Body of pancreas (tissue), 4 donors: ENCODE measurements at regions not wholly inside any gene's neighbourhood (a gene's known extent, or its start where the extent isn't known, plus 50 kb on each side); places are given as distances from the start of the nearest gene placed in this dataset.

ENCODE experiments used
- ATAC-seq: fragments of 150-250 bp; one replicate; pipeline ENCODE4 v1.9.1; 2016
- DNase-seq, 4 donors: peaks; one replicate each; pipeline ENCODE4 v3.0.0-alpha.2; 2019
- H3K27ac ChIP-seq, 4 donors: fragments of 200-600 bp; sonication (generic); 1 replicate in 3 of 4; 2 replicates in 1 of 4; pipeline versions ENCODE4 v1.5.1 to v1.6.1; 2016 to 2019; ENCODE audit warnings: mild to moderate bottlenecking in 1 of 4, mixed read lengths in 1 of 4, moderate library complexity in 1 of 4
- H3K27me3 ChIP-seq, 2 donors: fragments of 200-600 bp; sonication (generic); one replicate each; pipeline ENCODE4 v1.6.0; 2016; ENCODE audit warnings: mild to moderate bottlenecking in 1 of 2
- H3K36me3 ChIP-seq, 2 donors: fragments of 200-600 bp; sonication (generic); replicated peaks in 1 of 2; 2 replicates each; pipeline ENCODE4 v1.5.1; 2016; ENCODE audit warnings: low read depth in 2 of 2; ENCODE audit not compliant: insufficient read depth in 1 of 2
- H3K4me1 ChIP-seq: fragments of 200-600 bp; sonication (generic); one replicate; pipeline ENCODE4 v1.6.0; 2016
- H3K4me3 ChIP-seq, 2 donors: fragments of 200-600 bp; sonication (generic); 1 replicate in 1 of 2; 2 replicates in 1 of 2; pipeline ENCODE4 v1.5.1; 2016 to 2019
- H3K9me3 ChIP-seq, 3 donors: fragments of 200-600 bp; sonication (generic); 1 replicate in 2 of 3; 2 replicates in 1 of 3; pipeline ENCODE4 v1.5.1; 2016
- CTCF ChIP-seq, 7 experiments: fragments of 450-650 bp in 4 of 7; fragments of 200-600 bp in 3 of 7; sonication (generic) in 3 of 7; IDR thresholded peaks; one replicate each; pipeline ENCODE4 v1.5.1; 2016 to 2019; ENCODE audit warnings: antibody characterized with exemption in 7 of 7
- POLR2A ChIP-seq, 3 donors: fragments of 450-650 bp; IDR thresholded peaks; one replicate each; pipeline ENCODE4 v1.6.1; 2016; ENCODE audit warnings: antibody characterized with exemption in 3 of 3, mild to moderate bottlenecking in 2 of 3
- WGBS, 2 donors: methylation state at CpG; one replicate each; pipeline ENCODE4 v1.1.5; 2017; 5-methylcytosine and 5-hydroxymethylcytosine counted together
- intact Hi-C: fragments of 100-400 bp; cut with DNase I; formaldehyde crosslinking; loops from one replicate; pipeline ENCODE4 v1.15.1; 2023

DNA sequence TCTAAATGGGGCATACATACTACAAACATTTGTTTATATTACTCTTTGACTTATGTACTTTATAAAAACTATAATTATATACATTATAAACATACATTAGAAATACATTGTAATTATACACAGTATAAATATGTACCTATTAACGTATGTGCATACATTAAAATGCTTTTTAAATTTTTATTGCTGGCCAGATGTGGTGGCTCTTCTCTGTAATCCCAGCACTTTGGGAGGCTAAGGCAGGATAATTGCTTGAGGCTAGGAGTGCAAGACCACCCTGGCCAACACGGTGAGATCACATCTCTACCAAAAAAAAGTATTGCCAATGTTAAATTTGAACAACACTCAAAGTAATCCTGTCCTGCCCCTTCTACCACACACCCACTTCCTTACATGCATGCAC is 1037.0 kb downstream of the GRM8 start:
- Histone ChIP-seq H3K27me3 (no peaks in the 10 kb centered on the region), H3K36me3 (no peaks in the 10 kb centered on the region), H3K4me3 (no peak overlapping the region), H3K9me3 (no peaks in the 10 kb centered on the region), H3K27ac (no peak overlapping the region), H3K4me1 (no peaks in the 10 kb centered on the region)
- no peak for ATAC-seq
- TF ChIP-seq CTCF (IDR thresholded peaks at IDR 0.05) (no peak), POLR2A (IDR thresholded peaks at IDR 0.05) (no peak)
- intact Hi-C loops = no loop called here
- DNase-seq = no peak
- 57 to 63% methylated on average over 2 of the region's 2 CpGs for WGBS, 2 donors

DNA sequence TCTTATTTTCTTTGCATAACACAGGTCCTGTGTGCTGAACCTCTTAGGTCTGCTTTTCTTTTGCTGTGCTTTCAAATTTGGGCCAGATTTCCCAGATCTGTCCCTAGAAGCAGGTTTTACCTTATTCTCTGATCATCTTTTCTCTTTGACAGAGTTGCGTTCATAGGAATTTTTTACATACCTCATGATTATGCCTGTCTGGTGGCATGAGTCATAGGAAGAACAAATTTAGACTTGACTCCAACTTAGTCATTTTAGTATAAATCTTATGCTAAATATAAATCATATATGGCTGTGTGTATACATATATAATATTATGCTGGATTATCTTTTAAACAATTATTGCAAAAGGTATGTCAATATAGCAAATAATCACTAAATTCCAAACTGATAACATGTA is 1038.9 kb downstream of the GRM8 start:
- DNase-seq (no peak), ATAC-seq (no peak)
- no peaks in the 10 kb centered on the region for H3K27me3 ChIP-seq
- 72 to 83% methylated on average over 1 of the region's 1 CpG for WGBS, 2 donors
- H3K27ac ChIP-seq = no peak overlapping the region
- H3K4me3 ChIP-seq = no peak overlapping the region
- TF ChIP-seq CTCF (IDR thresholded peaks at IDR 0.05) (no peak), POLR2A (IDR thresholded peaks at IDR 0.05) (no peak)
- no peaks in the 10 kb centered on the region for H3K4me1 ChIP-seq
- no peaks in the 10 kb centered on the region for H3K9me3 ChIP-seq
- intact Hi-C loops = no loop called here
- no peaks in the 10 kb centered on the region for H3K36me3 ChIP-seq

DNA sequence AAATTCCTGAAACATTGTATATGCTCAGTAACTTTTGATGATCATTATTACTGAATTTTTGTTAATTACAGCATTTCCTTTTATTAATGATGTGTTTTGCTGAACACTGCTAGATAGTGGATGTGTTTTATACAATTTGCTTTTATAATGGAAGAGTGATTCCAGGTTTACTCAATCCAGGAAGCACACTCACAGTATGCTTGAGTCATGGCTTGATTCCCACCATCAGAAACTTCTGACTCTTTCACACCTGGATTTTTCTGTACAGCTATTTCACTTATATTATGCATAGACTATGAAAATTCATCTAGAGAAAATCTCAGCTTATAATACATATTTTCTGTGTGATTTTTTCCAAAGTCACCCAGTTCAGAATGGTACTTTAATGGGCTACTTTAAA is 1040.9 kb downstream of the GRM8 start:
- no peak for DNase-seq
- H3K4me1 ChIP-seq = no peaks in the 10 kb centered on the region
- H3K27ac ChIP-seq = no peak overlapping the region
- no peaks in the 10 kb centered on the region for H3K9me3 ChIP-seq
- intact Hi-C loops = no loop called here
- no peaks in the 10 kb centered on the region for H3K27me3 ChIP-seq
- ATAC-seq = no peak
- TF ChIP-seq CTCF (IDR thresholded peaks at IDR 0.05) (no peak), POLR2A (IDR thresholded peaks at IDR 0.05) (no peak)
- H3K4me3 ChIP-seq = no peak overlapping the region
- no peaks in the 10 kb centered on the region for H3K36me3 ChIP-seq

DNA sequence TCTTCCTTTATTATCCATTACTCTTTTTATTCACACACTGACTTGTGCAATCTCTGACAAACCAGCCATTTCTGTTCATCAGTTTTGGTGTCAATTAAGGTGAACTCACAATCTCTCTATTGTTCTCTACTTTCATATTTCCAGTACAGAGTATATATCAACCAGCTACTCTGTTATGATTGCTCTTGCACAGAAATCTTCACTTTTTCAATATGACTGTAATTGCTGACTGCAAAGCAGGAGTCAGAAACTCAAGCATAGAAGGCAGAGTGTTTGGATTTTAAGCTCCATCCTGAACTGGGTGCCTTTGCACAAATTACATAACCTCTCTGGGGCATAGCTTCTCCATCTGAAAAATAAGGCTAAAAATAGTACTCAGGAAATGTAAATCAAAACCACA is 1042.0 kb downstream of the GRM8 start:
- TF ChIP-seq CTCF (IDR thresholded peaks at IDR 0.05) (no peak), POLR2A (IDR thresholded peaks at IDR 0.05) (no peak)
- no peak overlapping the region for H3K27ac ChIP-seq
- H3K9me3 ChIP-seq = no peaks in the 10 kb centered on the region
- ATAC-seq = no peak
- H3K4me1 ChIP-seq = no peaks in the 10 kb centered on the region
- no peaks in the 10 kb centered on the region for H3K36me3 ChIP-seq
- DNase-seq = no peak
- no peak overlapping the region for H3K4me3 ChIP-seq
- H3K27me3 ChIP-seq = no peaks in the 10 kb centered on the region
- intact Hi-C loops = no loop called here

DNA sequence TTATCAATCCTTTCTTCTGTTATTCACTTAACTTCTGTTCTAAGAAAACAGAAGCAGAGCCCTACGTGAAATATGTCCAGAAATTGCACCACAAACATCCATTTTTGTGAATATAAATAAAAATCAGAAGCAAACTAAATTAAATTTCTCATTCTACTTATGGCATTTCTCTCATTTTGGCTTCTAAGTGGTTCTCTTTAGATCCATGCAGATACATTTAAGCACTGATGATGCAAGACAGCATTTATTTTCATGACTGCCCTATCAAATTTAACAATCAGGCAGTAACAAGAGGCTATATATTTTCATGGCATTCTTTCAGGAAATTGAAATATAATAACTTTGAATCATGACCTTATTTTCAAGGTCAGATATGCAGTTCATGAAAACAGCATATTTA is 1049.6 kb downstream of the GRM8 start:
- Histone ChIP-seq H3K9me3 (no peaks in the 10 kb centered on the region), H3K27me3 (no peaks in the 10 kb centered on the region), H3K27ac (no peak overlapping the region), H3K4me1 (no peaks in the 10 kb centered on the region), H3K36me3 (no peaks in the 10 kb centered on the region), H3K4me3 (no peak overlapping the region)
- 44 to 45% methylated on average over 1 of the region's 1 CpG for WGBS, 2 donors
- no peak for ATAC-seq
- TF ChIP-seq CTCF (IDR thresholded peaks at IDR 0.05) = no peak
- no peak for TF ChIP-seq POLR2A (IDR thresholded peaks at IDR 0.05)
- no peak for DNase-seq
- intact Hi-C loops = no loop called here
